ENCODE measurements at regions not wholly inside any gene's neighbourhood (a gene's known extent, or its start where the extent isn't known, plus 50 kb on each side); places are given as distances from the start of the nearest gene placed in this dataset.
"Not testable (repeated sequence)": the region's sequence is repeated elsewhere in the genome, so short reads cannot be mapped to it uniquely, and the experiment has no call there.

GRCh38 chr4:82301390-82301789 lies 72.4 kb downstream of the HNRNPD start:
- intact Hi-C loops (cut with DNase I); H3K27ac ChIP-seq; ATAC-seq; H3K4me1 ChIP-seq; DNase-seq; H3K27me3 ChIP-seq; H3K4me3 ChIP-seq; H3K36me3 ChIP-seq: not testable (repeated sequence)
- H3K9me3 ChIP-seq = peaks cover 0 to 13% (median 0%) of the 10 kb centered on the region in 11 donors

- TF ChIP-seq CTCF (IDR thresholded peaks at IDR 0.05) = no peak
- 88 to 89% methylated on average over 2 of the region's 2 CpGs for WGBS, 2 donors
- intact Hi-C loops (cut with DNase I) = no loop called here
- Histone ChIP-seq H3K9me3 (peaks cover 0 to under 1% (median 0%) of the 10 kb centered on the region in 11 donors), H3K27me3 (no peaks in the 10 kb centered on the region), H3K4me1 (peaks cover 0 to 11% (median 0%) of the 10 kb centered on the region in 9 donors), H3K36me3 (no peaks in the 10 kb centered on the region), H3K27ac (no peak overlapping the region), H3K4me3 (no peak overlapping the region)
- DNase-seq (no peak), ATAC-seq (no peak)
Measured at GRCh38 chr4:82293304-82293703, 80.5 kb downstream of the HNRNPD start.

GRCh38 chr4:82287720-82288119 lies 86.1 kb downstream of the HNRNPD start:
- 62 to 78% methylated on average over 5 of the region's 5 CpGs for WGBS, 2 donors
- ATAC-seq = no peak

GRCh38 chr4:82284858-82285805 lies 88.7 kb downstream of the HNRNPD start:
- Histone ChIP-seq H3K36me3 (no peaks in the 10 kb centered on the region), H3K9me3 (no peaks in the 10 kb centered on the region), H3K4me1 (peaks cover 0 to 10% (median 4%) of the 10 kb centered on the region in 9 donors), H3K4me3 (peak overlapping the region in 9 of 10 donors; percentile 29 to 65 (median 51)), H3K27ac (peak overlapping the region in 8 of 10 donors; percentile 6 to 68 (median 48)), H3K27me3 (no peaks in the 10 kb centered on the region)
- intact Hi-C loops (cut with DNase I) = loop anchor here in 6 of 10 donors (5.0 to 10.0 kb wide), 6 partner anchors 77 to 878 kb away; partner anchors contain the start of genes HNRNPD (in 3 of the 6), ENOPH1 (in 1 of the 6) and HNRNPDL (in 1 of the 6)
- 3% methylated on average over 61 of the region's 61 CpGs for WGBS, 2 donors
- peak; percentile 99 to 100 (median 100) for ATAC-seq
- peak; percentile 90 to 98 (median 96) for TF ChIP-seq CTCF (IDR thresholded peaks at IDR 0.05)
- peak; percentile 99 for DNase-seq

More at GRCh38 chr4:82287720-82288119, 86.1 kb downstream of the HNRNPD start:
- Histone ChIP-seq H3K9me3 (no peaks in the 10 kb centered on the region), H3K36me3 (no peaks in the 10 kb centered on the region), H3K27ac (no peak overlapping the region), H3K4me3 (no peak overlapping the region), H3K27me3 (no peaks in the 10 kb centered on the region), H3K4me1 (peaks cover 0 to 12% (median 4%) of the 10 kb centered on the region in 9 donors)
- DNase-seq = no peak
- TF ChIP-seq CTCF (IDR thresholded peaks at IDR 0.05) = no peak
- intact Hi-C loops (cut with DNase I) = loop anchor here in 6 of 10 donors (5.0 to 10.0 kb wide), 5 partner anchors 75 to 147 kb away; partner anchors contain the start of genes HNRNPD (in 3 of the 6), ENOPH1 (in 1 of the 6) and HNRNPDL (in 1 of the 6)

Data from heart right ventricle (tissue), 16 donors.